BLaER1 treated with 17β-estradiol and CSF1 and Interleukin-3, amounts not matched to agents 10 nM and 100 nM (cell line): ENCODE measurements at regions not wholly inside any gene's neighbourhood (a gene's known extent, or its start where the extent isn't known, plus 50 kb on each side); places are given as distances from the start of the nearest gene placed in this dataset.
"Not testable (repeated sequence)": the region's sequence is repeated elsewhere in the genome, so short reads cannot be mapped to it uniquely, and the experiment has no call there.

Experiments
- H3K27ac ChIP-seq, 11 experiments: shearing (Covaris generic); formaldehyde crosslinking; 2 replicates each; pipeline ENCODE4 v1.8.1; 2022
- H3K27me3 ChIP-seq, 11 experiments: shearing (Covaris generic); formaldehyde crosslinking; 2 replicates each; pipeline ENCODE4 v1.8.1; 2022
- H3K36me3 ChIP-seq, 11 experiments: shearing (Covaris generic); formaldehyde crosslinking; 2 replicates each; pipeline ENCODE4 v1.8.1; 2022
- H3K4me1 ChIP-seq, 10 experiments: shearing (Covaris generic); formaldehyde crosslinking; 2 replicates each; pipeline ENCODE4 v1.8.1; 2022
- H3K4me2 ChIP-seq, 11 experiments: shearing (Covaris generic); formaldehyde crosslinking; 2 replicates each; pipeline ENCODE4 v1.8.1; 2022
- H3K4me3 ChIP-seq, 10 experiments: shearing (Covaris generic); formaldehyde crosslinking; 2 replicates each; pipeline ENCODE4 v1.8.1; 2022
- H3K9ac ChIP-seq, 11 experiments: shearing (Covaris generic); formaldehyde crosslinking; 2 replicates each; pipeline ENCODE4 v1.8.1; 2022
- H3K9me3 ChIP-seq, 11 experiments: shearing (Covaris generic); formaldehyde crosslinking; replicated peaks in 1 of 11; 2 replicates each; pipeline ENCODE4 v1.8.1; 2022
- H4K20me1 ChIP-seq, 11 experiments: shearing (Covaris generic); formaldehyde crosslinking; 2 replicates each; pipeline ENCODE4 v1.8.1; 2022
- Cebpa-rat ChIP-seq, 11 experiments: shearing (Covaris generic); IDR thresholded peaks; 2 replicates each; pipeline ENCODE4 v1.8.1; 2022

DNA sequence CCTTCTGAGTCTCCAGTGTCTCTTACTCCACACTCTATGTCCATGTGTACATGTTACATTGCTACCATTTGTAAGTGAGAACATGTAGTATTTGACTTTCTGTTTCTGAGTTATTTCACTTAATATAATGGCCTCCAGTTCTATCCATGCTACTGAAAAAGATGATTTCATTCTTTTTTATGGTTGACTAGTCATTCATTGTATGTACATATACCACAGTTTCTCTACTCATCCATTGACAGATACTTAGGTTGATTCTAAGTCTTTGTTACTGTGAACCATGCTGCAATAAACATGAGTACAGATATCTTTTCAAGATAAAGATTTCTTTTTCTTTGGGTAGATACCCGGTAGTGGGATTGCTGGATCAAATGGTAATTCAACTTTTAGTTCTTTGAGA lies 107.1 kb upstream of the CHD1 start:
- Histone ChIP-seq H3K4me3 (no peak overlapping the region), H3K9me3 (peaks cover 0 to 11% (median 0%) of the 10 kb centered on the region in 11 experiments; a peak in 4 of 22 replicates), H3K4me2 (no peak overlapping the region), H3K4me1 (peaks cover 43 to 55% (median 47%) of the 10 kb centered on the region in 10 experiments), H3K9ac (no peak overlapping the region), H3K27ac (no peak overlapping the region), H3K36me3 (no peaks in the 10 kb centered on the region), H4K20me1 (no peaks in the 10 kb centered on the region), H3K27me3 (no peaks in the 10 kb centered on the region)
- no peak for TF ChIP-seq Cebpa-rat (IDR thresholded peaks at IDR 0.05)

- Histone ChIP-seq H3K27ac (peak overlapping the region in 6 of 11 experiments; percentile 73 to 82 (median 80); a peak in 8 of 22 replicates), H3K36me3 (no peaks in the 10 kb centered on the region), H3K4me2 (peak overlapping the region; percentile 70 to 95 (median 83); a peak in 17 of 22 replicates)
Measured at GRCh38 chr5:99034336-99034735, 105.5 kb upstream of the CHD1 start.

GRCh38 chr5:99033014-99033900 lies 104.5 kb upstream of the CHD1 start:
- H3K27me3 ChIP-seq = no peaks in the 10 kb centered on the region
- peak overlapping the region; percentile 28 to 80 (median 69); a peak in 20 of 22 replicates for H3K9ac ChIP-seq
- peak overlapping the region in 10 of 11 experiments; percentile 46 to 82 (median 76); a peak in 21 of 22 replicates for H3K27ac ChIP-seq

More at GRCh38 chr5:99034336-99034735, 105.5 kb upstream of the CHD1 start:
- H3K9ac ChIP-seq = no peak overlapping the region
- TF ChIP-seq Cebpa-rat (IDR thresholded peaks at IDR 0.05) = no peak
- no peak overlapping the region for H3K4me3 ChIP-seq
- no peaks in the 10 kb centered on the region for H3K27me3 ChIP-seq
- H4K20me1 ChIP-seq = no peaks in the 10 kb centered on the region
- peaks cover 0 to 1% (median 0%) of the 10 kb centered on the region in 11 experiments; a peak in 1 of 22 replicates for H3K9me3 ChIP-seq
- peaks cover 54 to 71% (median 62%) of the 10 kb centered on the region in 10 experiments for H3K4me1 ChIP-seq

GRCh38 chr5:99032234-99033013 lies 103.6 kb upstream of the CHD1 start:
- Histone ChIP-seq H3K9ac (peak overlapping the region in 10 of 11 experiments; percentile 45 to 80 (median 70); a peak in 18 of 22 replicates), H3K4me3 (peak overlapping the region; percentile 13 to 60 (median 52); a peak in 18 of 20 replicates), H3K36me3 (no peaks in the 10 kb centered on the region), H4K20me1 (no peaks in the 10 kb centered on the region), H3K4me2 (peak overlapping the region; percentile 70 to 95 (median 83)), H3K4me1 (peaks cover 62 to 77% (median 68%) of the 10 kb centered on the region in 10 experiments), H3K9me3 (no peaks in the 10 kb centered on the region; a peak in 1 of 22 replicates), H3K27me3 (no peaks in the 10 kb centered on the region), H3K27ac (peak overlapping the region in 10 of 11 experiments; percentile 46 to 82 (median 76); a peak in 21 of 22 replicates)
- no peak for TF ChIP-seq Cebpa-rat (IDR thresholded peaks at IDR 0.05)

More at GRCh38 chr5:99033014-99033900, 104.5 kb upstream of the CHD1 start:
- no peaks in the 10 kb centered on the region for H3K36me3 ChIP-seq
- peak overlapping the region; percentile 70 to 95 (median 83) for H3K4me2 ChIP-seq
- no peaks in the 10 kb centered on the region for H4K20me1 ChIP-seq
- H3K9me3 ChIP-seq = no peaks in the 10 kb centered on the region; a peak in 1 of 22 replicates
- no peak for TF ChIP-seq Cebpa-rat (IDR thresholded peaks at IDR 0.05)
- H3K4me1 ChIP-seq = peaks cover 62 to 77% (median 69%) of the 10 kb centered on the region in 10 experiments
- peak overlapping the region; percentile 13 to 60 (median 52); a peak in 19 of 20 replicates for H3K4me3 ChIP-seq

DNA sequence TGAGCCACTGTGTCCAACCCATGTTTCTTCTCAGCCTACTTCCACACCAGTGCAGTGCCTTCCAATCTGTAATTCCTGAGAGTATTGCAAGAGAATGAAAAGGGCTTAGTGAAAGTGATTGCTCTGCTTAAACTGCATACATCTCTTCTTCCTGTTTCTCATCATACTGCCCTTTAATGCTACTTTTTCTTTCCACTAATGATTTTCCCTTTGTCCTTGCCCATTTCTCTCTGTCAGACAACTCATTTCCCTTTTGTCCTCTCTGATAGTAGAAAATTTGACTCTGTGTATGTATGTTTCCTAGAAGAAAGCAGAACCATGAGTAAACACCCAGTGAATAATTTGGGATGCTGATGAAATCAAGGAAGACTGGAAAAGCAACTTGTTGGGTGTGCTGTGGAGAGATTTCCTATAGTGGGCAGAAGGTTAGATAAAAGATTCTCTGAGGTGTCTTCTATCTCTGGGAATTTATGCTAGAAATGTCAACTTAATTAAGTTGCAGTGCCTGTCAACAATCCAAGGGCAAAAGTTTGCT lies 102.2 kb upstream of the CHD1 start:
- Histone ChIP-seq H3K9me3 (no peaks in the 10 kb centered on the region), H3K4me3 (no peak overlapping the region), H3K27ac (peak overlapping the region in 7 of 11 experiments; percentile 15 to 64 (median 43); a peak in 11 of 22 replicates), H3K9ac (no peak overlapping the region; a peak in 3 of 22 replicates), H4K20me1 (no peaks in the 10 kb centered on the region), H3K27me3 (no peaks in the 10 kb centered on the region), H3K36me3 (no peaks in the 10 kb centered on the region), H3K4me1 (peaks cover 72 to 87% (median 76%) of the 10 kb centered on the region in 10 experiments), H3K4me2 (peak overlapping the region; percentile 14 to 80 (median 52); a peak in 19 of 22 replicates)
- TF ChIP-seq Cebpa-rat (IDR thresholded peaks at IDR 0.05) = no peak

DNA sequence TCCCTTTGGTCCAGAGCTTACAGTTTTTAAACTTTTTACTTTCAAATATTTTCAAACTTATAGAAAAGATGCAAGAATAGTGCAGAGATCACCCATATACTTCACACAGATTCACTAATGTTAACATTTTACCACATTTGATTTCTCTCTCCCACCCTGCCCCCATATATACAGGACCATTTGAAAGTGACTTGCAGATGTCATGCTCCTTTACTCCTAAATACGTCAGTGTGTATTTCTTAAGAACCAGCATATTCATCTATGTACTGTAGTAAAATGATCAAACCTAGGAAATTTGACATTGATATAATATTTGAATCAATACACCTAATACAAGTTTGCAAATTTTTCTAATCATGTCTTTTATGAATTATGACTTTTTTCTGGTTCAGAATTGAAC lies 100.4 kb upstream of the CHD1 start:
- no peaks in the 10 kb centered on the region for H3K36me3 ChIP-seq
- no peak for TF ChIP-seq Cebpa-rat (IDR thresholded peaks at IDR 0.05)
- H3K9me3 ChIP-seq = no peaks in the 10 kb centered on the region
- H3K27me3 ChIP-seq = no peaks in the 10 kb centered on the region
- no peak overlapping the region for H3K4me3 ChIP-seq
- peak overlapping the region in 4 of 11 experiments; percentile 82 to 88 (median 84); a peak in 7 of 22 replicates for H3K27ac ChIP-seq
- H3K4me1 ChIP-seq = peaks cover 75 to 95% (median 88%) of the 10 kb centered on the region in 10 experiments
- no peak overlapping the region for H3K9ac ChIP-seq
- no peaks in the 10 kb centered on the region for H4K20me1 ChIP-seq
- peak overlapping the region in 4 of 11 experiments; percentile 71 to 96 (median 78); a peak in 7 of 22 replicates for H3K4me2 ChIP-seq

- Histone ChIP-seq H3K9ac (peak overlapping the region in 7 of 11 experiments; percentile 1 to 80 (median 35); a peak in 9 of 22 replicates), H3K27ac (peak overlapping the region in 9 of 11 experiments; percentile 74 to 91 (median 85); a peak in 19 of 22 replicates), H3K4me2 (peak overlapping the region; percentile 70 to 96 (median 85)), H3K4me1 (peaks cover 65 to 85% (median 78%) of the 10 kb centered on the region in 10 experiments)
- H3K9me3 ChIP-seq, H4K20me1 ChIP-seq, H3K36me3 ChIP-seq, H3K27me3 ChIP-seq, H3K4me3 ChIP-seq: not testable (repeated sequence)
Measured at GRCh38 chr5:99028170-99028569, 99.4 kb upstream of the CHD1 start.

GRCh38 chr5:99025298-99026045 lies 96.7 kb upstream of the CHD1 start:
- Histone ChIP-seq H3K4me3 (peak overlapping the region in 2 of 10 experiments; percentile 46 to 48; a peak in 1 of 20 replicates), H3K36me3 (no peaks in the 10 kb centered on the region), H3K27ac (peak overlapping the region in 10 of 11 experiments; percentile 63 to 91 (median 84); a peak in 19 of 22 replicates), H4K20me1 (no peaks in the 10 kb centered on the region), H3K9me3 (no peaks in the 10 kb centered on the region), H3K4me2 (peak overlapping the region; percentile 85 to 96 (median 94)), H3K4me1 (peaks cover 47 to 61% (median 56%) of the 10 kb centered on the region in 10 experiments), H3K27me3 (peaks cover 0 to 10% (median 0%) of the 10 kb centered on the region in 11 experiments; a peak in 2 of 22 replicates), H3K9ac (peak overlapping the region in 9 of 11 experiments; percentile 16 to 80 (median 76); a peak in 14 of 22 replicates)
- TF ChIP-seq Cebpa-rat (IDR thresholded peaks at IDR 0.05) = no peak
